ENCODE measurements at regions not wholly inside any gene's neighbourhood (a gene's known extent, or its start where the extent isn't known, plus 50 kb on each side); places are given as distances from the start of the nearest gene placed in this dataset.

DNA sequence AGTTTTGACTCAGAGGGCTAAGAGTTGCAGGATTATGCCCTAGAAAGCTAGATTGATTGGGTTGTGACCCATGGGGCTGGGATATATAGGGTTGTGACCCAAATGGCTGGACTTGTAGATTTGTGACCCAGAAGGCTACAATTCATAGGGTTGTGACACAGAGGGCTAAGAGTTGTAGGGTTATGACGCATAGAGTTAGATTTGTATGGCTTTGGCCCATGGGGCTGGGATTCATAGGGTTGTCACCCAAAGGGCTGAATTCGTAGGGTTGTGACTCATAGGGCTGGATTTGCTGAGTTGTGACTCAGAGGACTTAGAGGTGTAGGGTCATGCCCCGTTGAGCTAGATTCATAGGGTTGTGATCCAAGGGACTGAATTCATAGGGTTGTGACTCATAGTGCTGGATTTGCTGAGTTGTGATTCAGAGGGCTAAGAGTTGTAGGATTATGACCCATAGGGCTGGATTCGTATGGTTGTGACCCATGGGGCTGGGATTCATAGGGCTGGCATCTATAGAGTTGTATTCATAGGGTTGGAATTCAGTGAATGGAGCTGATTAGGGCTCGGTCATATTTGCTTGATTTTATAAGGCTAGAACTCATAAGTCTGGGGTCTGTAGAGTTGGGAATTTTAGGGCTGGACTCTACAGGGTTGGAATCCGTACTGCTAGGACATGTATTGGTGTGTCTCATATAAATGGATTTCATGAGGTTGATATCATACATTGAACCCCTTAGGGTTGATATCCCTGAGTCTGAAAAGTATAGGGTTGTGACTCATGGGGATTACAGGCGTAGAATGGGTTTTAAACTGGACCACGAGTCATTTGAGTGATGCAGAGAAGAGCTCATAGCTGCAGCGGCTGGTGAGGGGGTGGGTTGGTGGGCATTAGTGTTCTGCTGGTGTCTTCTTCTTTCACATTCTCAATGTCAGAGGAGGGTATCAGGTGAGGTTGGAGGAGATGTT, 125.7 kb downstream of the CRLF2 start:
- H3K4me3 ChIP-seq: no peak overlapping the region
- BruUV-seq (replicated peaks): no TSS peak
- H3K27me3 ChIP-seq (ENCODE audit: control insufficient read depth in 2 of 2, insufficient read depth in 2 of 2, low read length in 2 of 2): peaks cover 0 to 5% of the 10 kb centered on the region in 2 experiments; a peak in 1 of 5 replicates
- no peak for DNase-seq (ENCODE audit: extremely low read depth in 1 of 4, low spot score in 3 of 4)
- no peak overlapping the region for H3K9ac ChIP-seq (ENCODE audit: insufficient read depth in 1 of 2, low read depth in 2 of 2, low read length in 2 of 2)
- WGBS (ENCODE audit: insufficient coverage, low coverage, missing lambda C conversion rate): 2% methylated on average over 9 of the region's 9 CpGs
- in situ Hi-C loops (cut with MboI): no loop called here
- ChIA-PET POLR2A (no interaction called here), CTCF (ENCODE audit: low intra/inter-chr PET ratio) (no interaction called here)
- no peaks in the 10 kb centered on the region for H3K4me1 ChIP-seq (replicated peaks in 1 of 2; ENCODE audit: control insufficient read depth in 2 of 2, insufficient read depth in 2 of 2, low read length in 2 of 2)
- no peaks in the 10 kb centered on the region for H3K9me3 ChIP-seq (replicated peaks; ENCODE audit: control insufficient read depth, insufficient read depth, low read depth, low read length)
- H3K9me1 ChIP-seq (ENCODE audit: control insufficient read depth, insufficient read depth, low read length): no peaks in the 10 kb centered on the region
- no peak for FAIRE-seq
- no peak overlapping the region for H3K27ac ChIP-seq (ENCODE audit: extremely low read depth, low read depth, low read length)
- no peak overlapping the region for H2AFZ ChIP-seq (ENCODE audit: low read depth, low read length)
- H3K4me2 ChIP-seq (ENCODE audit: insufficient read depth, low read length): no peak overlapping the region
- no peak for ATAC-seq
- no peaks in the 10 kb centered on the region for H4K20me1 ChIP-seq (replicated peaks; ENCODE audit: control insufficient read depth, insufficient read depth, low read length)
- intact Hi-C loops (cut with micrococcal nuclease): no loop called here
- H3K36me3 ChIP-seq (ENCODE audit: control insufficient read depth, insufficient read depth, low read length): no peaks in the 10 kb centered on the region
- no peaks in the 10 kb centered on the region for H3K79me2 ChIP-seq (ENCODE audit: control insufficient read depth, insufficient read depth, low read length)
- TF ChIP-seq POLR2AphosphoS2 (IDR thresholded peaks at IDR 0.05; ENCODE audit: low read length) (no peak), POLR3G (IDR thresholded peaks at IDR 0.05; ENCODE audit: extremely low read depth, insufficient read length, insufficient replicate concordance) (no peak), TFAM (CRISPR knock-in tag; conservative IDR thresholded peaks at IDR 0.05) (no peak), GATAD2B (IDR thresholded peaks at IDR 0.05; ENCODE audit: borderline replicate concordance) (no peak), ZKSCAN3 (CRISPR knock-in tag; IDR thresholded peaks at IDR 0.05) (no peak), CREB3L1 (IDR thresholded peaks at IDR 0.05; ENCODE audit: borderline replicate concordance, low read depth) (no peak), ZNF134 (CRISPR knock-in tag; conservative IDR thresholded peaks at IDR 0.05) (no peak), HIVEP1 (CRISPR knock-in tag; IDR thresholded peaks at IDR 0.05) (no peak), ZNF239 (CRISPR knock-in tag; IDR thresholded peaks at IDR 0.05) (no peak), TEAD1 (CRISPR knock-in tag; IDR thresholded peaks at IDR 0.05) (no peak), KHSRP (IDR thresholded peaks at IDR 0.05) (no peak), HINFP (tag; conservative IDR thresholded peaks at IDR 0.05; ENCODE audit: low read depth) (no peak), SMAD2 (IDR thresholded peaks at IDR 0.05; ENCODE audit: low read depth, low read length) (no peak), ZNF507 (tag; conservative IDR thresholded peaks at IDR 0.05) (no peak)
- TF ChIP-seq, protein P1, sequence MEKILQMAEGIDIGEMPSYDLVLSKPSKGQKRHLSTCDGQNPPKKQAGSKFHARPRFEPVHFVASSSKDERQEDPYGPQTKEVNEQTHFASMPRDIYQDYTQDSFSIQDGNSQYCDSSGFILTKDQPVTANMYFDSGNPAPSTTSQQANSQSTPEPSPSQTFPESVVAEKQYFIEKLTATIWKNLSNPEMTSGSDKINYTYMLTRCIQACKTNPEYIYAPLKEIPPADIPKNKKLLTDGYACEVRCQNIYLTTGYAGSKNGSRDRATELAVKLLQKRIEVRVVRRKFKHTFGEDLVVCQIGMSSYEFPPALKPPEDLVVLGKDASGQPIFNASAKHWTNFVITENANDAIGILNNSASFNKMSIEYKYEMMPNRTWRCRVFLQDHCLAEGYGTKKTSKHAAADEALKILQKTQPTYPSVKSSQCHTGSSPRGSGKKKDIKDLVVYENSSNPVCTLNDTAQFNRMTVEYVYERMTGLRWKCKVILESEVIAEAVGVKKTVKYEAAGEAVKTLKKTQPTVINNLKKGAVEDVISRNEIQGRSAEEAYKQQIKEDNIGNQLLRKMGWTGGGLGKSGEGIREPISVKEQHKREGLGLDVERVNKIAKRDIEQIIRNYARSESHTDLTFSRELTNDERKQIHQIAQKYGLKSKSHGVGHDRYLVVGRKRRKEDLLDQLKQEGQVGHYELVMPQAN (IDR thresholded peaks at IDR 0.05; ENCODE audit: borderline replicate concordance): no peak
